22Rv1 (cell line): ENCODE measurements at regions not wholly inside any gene's neighbourhood (a gene's known extent, or its start where the extent isn't known, plus 50 kb on each side); places are given as distances from the start of the nearest gene placed in this dataset.
"Not testable (repeated sequence)": the region's sequence is repeated elsewhere in the genome, so short reads cannot be mapped to it uniquely, and the experiment has no call there.

Source experiments
- H3K27ac ChIP-seq: fragments of 450-650 bp; 2 replicates; pipeline ENCODE4 v1.5.1; 2017
- ZFX ChIP-seq: fragments of 450-650 bp; IDR thresholded peaks from 2 replicates; pipeline ENCODE4 v1.6.1; 2017; ENCODE audit warnings: antibody characterized with exemption, borderline replicate concordance
- TF ChIP-seq, protein P1 (sequence below): fragments of 450-650 bp; IDR thresholded peaks from 2 replicates; pipeline ENCODE4 v1.5.1; 2017; ENCODE audit warnings: mild to moderate bottlenecking

DNA sequence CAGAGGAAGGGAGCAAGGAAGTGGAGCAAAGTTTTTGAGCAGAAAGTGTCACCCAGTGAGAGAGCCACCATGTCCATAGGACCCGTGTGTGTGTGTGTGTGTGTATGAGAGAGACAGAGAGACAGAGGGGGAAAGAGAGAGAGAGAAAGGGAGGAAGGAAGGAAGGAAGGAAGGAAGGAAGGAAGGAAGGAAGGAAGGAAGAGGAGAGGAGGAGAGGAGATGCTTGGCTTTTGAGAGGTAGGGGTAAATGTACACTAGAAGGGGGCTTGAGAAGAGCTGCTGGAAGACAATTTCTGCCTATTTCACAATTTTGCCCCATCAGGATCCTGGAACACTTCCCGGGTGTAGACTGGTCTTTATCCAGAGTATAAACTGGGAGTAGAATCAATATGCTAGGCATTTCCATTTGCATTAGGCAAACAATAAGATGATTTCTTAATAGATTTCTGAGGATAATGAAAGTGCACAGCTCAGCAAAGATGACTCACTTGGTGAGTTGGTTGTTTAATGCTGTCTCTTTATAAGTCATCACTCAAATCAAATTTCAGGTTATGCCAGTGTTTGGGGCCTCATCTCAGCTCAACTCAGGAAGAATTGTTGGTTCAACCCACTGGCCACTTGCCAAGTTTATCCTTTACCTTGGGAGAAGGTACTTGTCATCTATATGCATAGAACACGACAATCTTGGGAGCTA, 70.0 kb upstream of the FAM13C start:
- TF ChIP-seq ZFX: no peak
- TF ChIP-seq, protein P1, sequence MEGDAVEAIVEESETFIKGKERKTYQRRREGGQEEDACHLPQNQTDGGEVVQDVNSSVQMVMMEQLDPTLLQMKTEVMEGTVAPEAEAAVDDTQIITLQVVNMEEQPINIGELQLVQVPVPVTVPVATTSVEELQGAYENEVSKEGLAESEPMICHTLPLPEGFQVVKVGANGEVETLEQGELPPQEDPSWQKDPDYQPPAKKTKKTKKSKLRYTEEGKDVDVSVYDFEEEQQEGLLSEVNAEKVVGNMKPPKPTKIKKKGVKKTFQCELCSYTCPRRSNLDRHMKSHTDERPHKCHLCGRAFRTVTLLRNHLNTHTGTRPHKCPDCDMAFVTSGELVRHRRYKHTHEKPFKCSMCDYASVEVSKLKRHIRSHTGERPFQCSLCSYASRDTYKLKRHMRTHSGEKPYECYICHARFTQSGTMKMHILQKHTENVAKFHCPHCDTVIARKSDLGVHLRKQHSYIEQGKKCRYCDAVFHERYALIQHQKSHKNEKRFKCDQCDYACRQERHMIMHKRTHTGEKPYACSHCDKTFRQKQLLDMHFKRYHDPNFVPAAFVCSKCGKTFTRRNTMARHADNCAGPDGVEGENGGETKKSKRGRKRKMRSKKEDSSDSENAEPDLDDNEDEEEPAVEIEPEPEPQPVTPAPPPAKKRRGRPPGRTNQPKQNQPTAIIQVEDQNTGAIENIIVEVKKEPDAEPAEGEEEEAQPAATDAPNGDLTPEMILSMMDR: no peak
- H3K27ac ChIP-seq: no peak overlapping the region

DNA sequence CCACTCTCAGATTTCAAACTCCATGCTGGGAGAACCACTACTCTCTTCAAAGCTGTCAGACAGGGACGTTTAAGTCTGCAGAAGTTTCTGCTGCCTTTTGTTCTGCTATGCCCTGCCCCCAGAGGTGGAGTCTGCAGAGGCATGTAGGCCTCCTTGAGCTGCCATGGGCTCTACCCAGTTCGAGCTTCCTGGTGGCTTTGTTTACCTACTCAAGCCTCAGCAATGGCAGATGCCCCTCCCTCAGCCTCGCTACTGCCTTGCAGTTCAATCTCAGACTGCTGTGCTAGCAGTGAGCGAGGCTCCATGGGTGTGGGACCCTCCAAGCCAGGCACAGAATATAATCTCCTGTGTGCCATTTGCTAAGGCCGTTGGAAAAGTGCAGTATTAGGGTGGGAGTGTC, 51.4 kb upstream of the FAM13C start:
- not testable (repeated sequence) for H3K27ac ChIP-seq
